GM10266 (cell line): ENCODE measurements at regions not wholly inside any gene's neighbourhood (a gene's known extent, or its start where the extent isn't known, plus 50 kb on each side); places are given as distances from the start of the nearest gene placed in this dataset.
"Not testable (repeated sequence)": the region's sequence is repeated elsewhere in the genome, so short reads cannot be mapped to it uniquely, and the experiment has no call there.

Experiments
- DNase-seq: peaks from one replicate; pipeline ENCODE4 v3.0.0; 2012; ENCODE audit errors: extremely low spot score
- TF ChIP-seq, protein P1 (sequence below): IDR thresholded peaks from 2 replicates; pipeline ENCODE4 v1.5.1; 2012; ENCODE audit warnings: mild to moderate bottlenecking, low read depth; ENCODE audit not compliant: control insufficient read depth, insufficient read depth; ENCODE audit errors: missing control alignments

DNA sequence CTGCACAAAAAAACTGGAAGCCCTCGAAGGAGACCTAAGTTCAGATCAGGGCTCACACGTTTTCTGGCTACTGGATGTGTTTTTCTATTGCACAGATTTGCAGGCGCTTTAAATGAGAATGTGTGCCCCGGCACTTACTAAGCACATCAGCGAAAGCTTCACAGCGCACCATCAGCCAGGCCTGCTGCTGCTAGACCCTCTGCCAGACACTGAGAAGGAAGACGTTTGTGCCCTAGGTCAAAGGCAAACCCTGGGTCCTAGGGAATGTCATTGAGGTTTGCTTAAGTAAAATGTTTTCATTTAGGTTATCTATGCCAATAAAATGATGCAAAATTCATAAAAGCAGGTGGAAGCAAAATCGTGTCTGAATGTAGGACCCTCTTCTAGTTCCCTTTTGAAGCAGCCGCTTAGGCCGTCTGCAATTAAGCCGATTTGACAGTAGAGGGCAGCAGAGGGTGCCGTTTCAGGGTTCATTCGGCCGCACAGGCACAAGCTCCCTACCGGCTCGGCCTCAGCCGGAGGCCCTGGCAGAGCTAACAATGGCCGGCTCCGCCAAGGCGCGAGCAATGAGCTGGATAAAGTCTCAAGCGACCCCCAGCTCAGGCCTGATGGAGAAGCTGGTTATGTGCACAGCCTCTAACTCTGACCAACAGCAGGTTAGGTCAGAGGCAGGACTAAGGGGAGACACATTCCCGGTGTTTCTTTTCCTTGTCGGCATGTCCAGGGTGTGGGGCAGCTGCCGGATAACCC, 107.2 kb upstream of the FOXA2 start:
- TF ChIP-seq, protein P1, sequence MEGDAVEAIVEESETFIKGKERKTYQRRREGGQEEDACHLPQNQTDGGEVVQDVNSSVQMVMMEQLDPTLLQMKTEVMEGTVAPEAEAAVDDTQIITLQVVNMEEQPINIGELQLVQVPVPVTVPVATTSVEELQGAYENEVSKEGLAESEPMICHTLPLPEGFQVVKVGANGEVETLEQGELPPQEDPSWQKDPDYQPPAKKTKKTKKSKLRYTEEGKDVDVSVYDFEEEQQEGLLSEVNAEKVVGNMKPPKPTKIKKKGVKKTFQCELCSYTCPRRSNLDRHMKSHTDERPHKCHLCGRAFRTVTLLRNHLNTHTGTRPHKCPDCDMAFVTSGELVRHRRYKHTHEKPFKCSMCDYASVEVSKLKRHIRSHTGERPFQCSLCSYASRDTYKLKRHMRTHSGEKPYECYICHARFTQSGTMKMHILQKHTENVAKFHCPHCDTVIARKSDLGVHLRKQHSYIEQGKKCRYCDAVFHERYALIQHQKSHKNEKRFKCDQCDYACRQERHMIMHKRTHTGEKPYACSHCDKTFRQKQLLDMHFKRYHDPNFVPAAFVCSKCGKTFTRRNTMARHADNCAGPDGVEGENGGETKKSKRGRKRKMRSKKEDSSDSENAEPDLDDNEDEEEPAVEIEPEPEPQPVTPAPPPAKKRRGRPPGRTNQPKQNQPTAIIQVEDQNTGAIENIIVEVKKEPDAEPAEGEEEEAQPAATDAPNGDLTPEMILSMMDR, result peak; percentile 82

DNA sequence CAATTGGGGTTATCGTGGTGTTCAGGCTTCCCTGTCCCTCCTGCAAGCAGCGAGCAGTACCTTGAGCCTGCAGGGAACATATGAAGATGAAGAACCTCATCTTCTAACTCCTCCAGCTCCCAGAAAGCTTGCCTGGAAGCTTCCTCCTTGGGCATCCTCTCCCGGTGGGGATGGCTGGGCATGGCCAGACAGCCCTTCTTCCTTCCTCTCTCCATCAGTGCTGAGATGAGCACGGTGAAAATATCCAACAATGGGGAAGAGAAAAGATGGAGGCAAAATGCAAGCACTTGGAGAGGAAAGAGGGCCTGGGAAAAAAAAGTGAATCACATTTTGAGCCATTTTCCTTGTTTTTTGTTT, 107.7 kb upstream of the FOXA2 start:
- no peak for DNase-seq
- TF ChIP-seq, protein P1, result no peak

More for the DNA sequence above, 107.2 kb upstream of the FOXA2 start:
- peak; percentile 66 for DNase-seq

DNA sequence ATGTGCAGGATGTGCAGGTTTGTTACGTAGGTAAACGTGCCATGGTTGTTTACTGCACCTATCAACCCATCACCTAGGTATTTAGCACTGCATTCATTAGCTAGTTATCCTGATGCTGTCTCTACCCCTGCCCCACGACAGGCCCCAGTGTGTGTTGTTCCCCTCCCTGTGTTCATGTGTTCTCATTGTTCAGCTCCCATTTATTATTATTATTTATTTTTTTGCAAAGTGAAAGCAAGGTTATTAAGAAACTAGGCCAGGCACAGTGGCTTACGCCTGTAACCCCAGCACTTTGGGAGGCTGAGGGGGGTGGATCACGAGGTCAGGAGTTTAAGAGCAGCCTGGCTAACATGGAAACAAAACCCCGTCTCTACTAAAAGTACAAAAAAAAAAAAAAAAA, 108.2 kb upstream of the FOXA2 start:
- not testable (repeated sequence) for DNase-seq

DNA sequence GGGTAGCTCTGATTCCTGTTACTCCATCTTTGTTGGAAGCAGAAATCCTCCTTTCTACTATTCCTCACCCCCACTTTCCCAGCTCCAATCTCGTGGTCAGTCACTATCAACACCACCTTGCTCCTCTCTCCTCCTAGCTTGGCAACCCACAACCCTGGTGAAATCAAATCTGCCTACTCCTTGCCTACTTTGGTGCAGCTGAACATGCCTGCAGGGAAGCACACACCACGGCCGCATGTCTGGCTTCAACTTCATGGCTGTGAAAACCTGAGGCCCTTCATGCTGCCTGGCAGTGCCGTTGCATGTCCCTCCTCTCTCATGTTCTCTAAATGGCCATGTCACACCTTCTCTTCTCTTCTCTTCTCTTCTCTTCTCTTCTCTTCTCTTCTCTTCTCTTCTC, 112.4 kb upstream of the FOXA2 start:
- TF ChIP-seq, protein P1, result no peak
- no peak for DNase-seq

DNA sequence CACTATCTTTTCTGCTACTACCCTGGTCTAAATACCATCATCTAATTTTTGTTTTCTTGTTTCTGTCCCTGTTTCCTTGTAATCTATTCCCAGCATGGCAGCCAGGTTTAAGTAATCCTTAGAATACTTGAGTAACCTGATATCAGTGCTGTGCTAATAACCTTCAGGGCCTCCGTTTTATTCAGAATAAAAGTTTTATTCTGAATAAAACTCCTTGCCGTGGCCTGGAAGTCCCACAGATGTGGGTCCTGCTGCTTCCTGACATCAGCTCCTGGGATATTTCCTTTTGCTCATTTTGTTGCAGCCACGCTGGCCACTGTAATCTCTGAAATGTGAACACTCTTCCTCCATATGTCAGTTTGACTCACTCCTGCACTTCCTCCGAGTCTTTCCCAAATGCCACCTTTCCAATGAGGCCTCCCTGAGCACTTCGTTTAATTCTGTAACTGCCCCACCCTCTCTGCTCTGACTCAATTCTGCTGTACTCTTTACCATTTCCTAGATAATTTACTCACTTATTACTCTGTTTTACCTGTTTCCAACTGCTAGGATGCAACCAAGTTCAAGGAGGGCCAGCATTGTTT, 114.0 kb upstream of the FOXA2 start:
- TF ChIP-seq, protein P1, result no peak
- DNase-seq, result no peak

DNA sequence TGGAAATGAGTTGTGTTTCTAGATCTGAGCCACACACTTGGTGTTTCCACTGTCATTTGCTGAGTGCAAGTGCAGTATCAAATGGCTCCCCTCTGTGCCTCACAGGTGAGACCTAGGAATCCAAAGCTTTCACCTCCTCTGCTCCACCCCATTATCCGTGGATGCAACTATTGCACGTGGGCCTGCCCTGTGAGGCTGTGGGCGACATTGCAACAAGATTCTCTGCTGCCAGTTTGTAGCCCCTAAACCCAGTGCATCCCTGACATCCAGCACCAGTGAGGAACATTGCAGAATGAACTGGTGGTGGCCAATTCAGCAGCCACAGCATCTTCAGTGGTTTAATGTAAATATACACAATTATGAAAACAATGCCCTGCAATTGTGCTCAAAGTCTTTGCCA, 115.0 kb upstream of the FOXA2 start:
- DNase-seq, result no peak
- TF ChIP-seq, protein P1, result no peak

DNA sequence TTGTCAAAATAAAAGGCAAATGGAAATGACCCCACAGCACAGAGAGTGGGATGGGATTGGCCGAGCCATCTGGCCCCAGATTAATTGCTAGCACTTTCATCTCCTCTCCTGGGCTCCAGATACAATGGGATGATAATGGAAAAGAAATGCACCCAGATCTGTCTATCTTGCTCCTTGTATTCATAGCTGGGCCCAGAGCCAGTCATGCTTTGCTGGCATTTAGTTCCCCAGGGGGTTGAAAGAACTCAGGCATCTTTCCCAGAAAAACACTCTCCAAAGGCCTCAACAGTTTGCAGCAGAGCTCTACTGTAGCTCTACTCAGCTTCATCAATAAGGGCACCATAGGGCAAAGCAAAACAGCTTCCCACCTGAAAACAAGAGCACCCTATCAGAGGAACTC, 116.0 kb upstream of the FOXA2 start:
- TF ChIP-seq, protein P1, result no peak
- DNase-seq, result no peak
